ENCODE measurements at regions not wholly inside any gene's neighbourhood (a gene's known extent, or its start where the extent isn't known, plus 50 kb on each side); places are given as distances from the start of the nearest gene placed in this dataset.

- TF ChIP-seq POLR2A (IDR thresholded peaks at IDR 0.05) (no peak), CTCF (IDR thresholded peaks at IDR 0.05) (no peak), EP300 (IDR thresholded peaks at IDR 0.05) (no peak)
Observed at GRCh38 chr13:87314822-87315221, 356.3 kb upstream of the SLITRK5 start.
